GM12864 (cell line): ENCODE measurements at regions not wholly inside any gene's neighbourhood (a gene's known extent, or its start where the extent isn't known, plus 50 kb on each side); places are given as distances from the start of the nearest gene placed in this dataset.

ENCODE experiments used
- DNase-seq: peaks from one replicate; pipeline ENCODE4 v3.0.0-alpha.2; 2011; ENCODE audit warnings: low read depth
- H3K4me3 ChIP-seq: 2 replicates; pipeline ENCODE4 v1.5.1; 2011; ENCODE audit warnings: mild to moderate bottlenecking, low read depth, low read length, control low read depth
- CTCF ChIP-seq: IDR thresholded peaks from 2 replicates; pipeline ENCODE4 v1.5.1; 2011; ENCODE audit warnings: low read depth, mild to moderate bottlenecking, moderate library complexity, low read length, control low read depth, inconsistent platforms; ENCODE audit errors: missing control alignments

- no peak for DNase-seq
- TF ChIP-seq CTCF = no peak
Measured at GRCh38 chr2:21996339-21996738, 872.6 kb downstream of the TDRD15 start.

DNA sequence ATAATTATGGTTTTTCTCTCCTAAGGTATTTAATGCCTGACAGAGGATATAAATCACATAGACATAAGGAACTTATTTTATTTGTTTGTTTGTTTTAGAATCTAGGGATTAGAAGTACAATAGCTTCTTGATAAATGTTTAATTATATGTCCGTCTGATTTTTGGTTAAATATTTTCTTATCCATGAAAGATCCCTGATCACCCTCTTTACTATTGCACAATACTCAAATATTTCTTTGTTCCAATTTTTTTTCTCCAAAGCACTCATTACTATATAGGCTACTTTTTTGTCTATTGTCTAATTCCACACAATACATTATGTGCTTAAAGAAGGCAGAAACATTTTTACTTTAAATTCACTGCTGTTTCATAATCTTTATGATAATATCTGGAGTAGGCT, 875.8 kb downstream of the TDRD15 start:
- DNase-seq = no peak
- TF ChIP-seq CTCF = no peak
- no peak overlapping the region for H3K4me3 ChIP-seq

More at GRCh38 chr2:21996339-21996738, 872.6 kb downstream of the TDRD15 start:
- H3K4me3 ChIP-seq = no peak overlapping the region

GRCh38 chr2:22002066-22002465, 878.3 kb downstream of the TDRD15 start:
- DNase-seq = no peak
- TF ChIP-seq CTCF = no peak
- no peak overlapping the region for H3K4me3 ChIP-seq

DNA sequence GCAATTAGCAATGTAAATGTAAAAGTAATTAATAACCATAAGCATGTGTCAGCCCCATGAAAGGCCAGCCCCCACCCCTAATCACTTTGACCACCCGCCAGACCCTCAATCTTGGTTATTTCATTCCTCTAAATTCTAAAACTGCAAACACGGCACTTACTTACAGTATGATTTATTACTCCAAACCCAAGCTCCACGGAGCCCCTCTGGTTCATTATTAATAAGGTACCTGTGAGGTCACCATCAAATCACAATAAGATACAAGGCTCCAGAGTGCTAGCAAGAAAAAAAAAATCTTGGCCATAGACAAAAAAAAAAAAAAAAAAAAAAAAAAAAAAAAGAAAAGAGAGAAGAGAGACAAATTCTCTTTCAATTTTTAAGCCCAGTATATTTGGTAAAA, 879.5 kb downstream of the TDRD15 start:
- H3K4me3 ChIP-seq = no peak overlapping the region
- no peak for TF ChIP-seq CTCF
- DNase-seq = no peak

DNA sequence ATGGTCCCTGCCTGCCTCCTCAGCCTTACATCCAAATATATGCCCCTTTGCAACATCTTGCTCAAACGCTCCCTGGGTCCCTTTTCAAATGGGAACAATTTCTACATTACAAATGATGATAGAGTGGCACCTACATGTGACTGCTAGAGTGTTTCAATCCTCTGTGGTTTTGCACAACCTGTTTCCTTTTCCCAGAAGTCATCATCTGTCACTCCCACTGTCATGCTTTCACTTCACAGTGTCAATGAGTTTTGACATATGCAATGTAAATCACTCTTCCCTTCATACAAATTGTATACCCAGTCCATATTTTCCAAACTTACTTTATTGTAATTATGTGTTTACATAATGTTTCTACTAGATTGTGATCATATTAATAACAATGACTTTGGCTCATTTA, 887.3 kb downstream of the TDRD15 start:
- H3K4me3 ChIP-seq = no peak overlapping the region
- no peak for TF ChIP-seq CTCF
- no peak for DNase-seq

DNA sequence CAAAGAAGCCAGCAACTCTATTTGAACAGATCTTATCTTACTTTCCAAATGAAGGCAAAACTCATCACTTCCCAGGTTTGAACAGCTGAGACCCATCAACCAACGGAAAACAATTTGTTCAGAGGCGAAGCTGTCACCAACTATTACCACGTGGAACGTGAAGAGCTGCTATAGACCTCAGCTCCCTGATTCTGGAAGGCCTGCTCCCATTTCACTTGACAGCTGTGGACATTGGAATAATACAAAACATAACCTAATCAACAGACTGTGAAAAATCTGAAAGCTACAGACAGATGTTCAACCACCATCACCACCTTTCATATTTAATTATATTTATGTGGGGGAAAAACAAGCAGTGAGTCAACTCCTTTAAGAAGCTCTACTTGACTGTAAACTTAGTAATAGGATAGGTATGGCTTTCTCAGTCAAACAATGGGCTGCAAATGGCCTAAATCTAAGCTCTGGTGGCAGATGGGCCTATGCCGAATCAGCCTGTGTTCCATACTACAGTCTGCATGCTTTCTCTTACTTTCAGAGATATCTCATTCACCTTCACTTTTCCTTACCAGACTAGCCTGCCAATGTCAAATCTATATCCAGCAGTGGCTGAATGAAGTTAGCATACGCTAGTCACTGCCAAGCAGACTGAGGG, 896.4 kb downstream of the TDRD15 start:
- TF ChIP-seq CTCF = no peak
- H3K4me3 ChIP-seq = no peak overlapping the region
- no peak for DNase-seq

GRCh38 chr2:22027345-22028005, 903.7 kb downstream of the TDRD15 start:
- no peak for TF ChIP-seq CTCF
- H3K4me3 ChIP-seq = no peak overlapping the region
- DNase-seq = no peak
